ENCODE measurements at regions not wholly inside any gene's neighbourhood (a gene's known extent, or its start where the extent isn't known, plus 50 kb on each side); places are given as distances from the start of the nearest gene placed in this dataset.

DNA sequence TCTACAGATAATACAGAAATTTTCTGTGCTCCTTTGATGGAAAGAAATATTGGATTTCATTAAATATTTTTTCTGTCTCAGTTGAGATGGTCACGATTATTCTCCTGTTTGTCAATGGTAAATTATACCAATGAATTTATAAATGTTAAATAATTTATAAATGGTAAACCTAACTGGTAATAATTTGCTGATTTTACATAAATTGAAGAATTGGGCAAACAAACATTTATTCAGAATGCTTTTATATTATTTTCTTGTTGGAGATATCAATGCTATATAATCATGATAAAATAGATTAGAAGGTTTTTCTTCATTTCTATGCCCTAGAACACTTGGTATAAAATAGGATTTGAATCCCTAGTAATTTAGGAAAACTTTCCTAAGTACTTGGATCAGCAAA is 597.6 kb upstream of the IGFBP3 start:
- TF ChIP-seq FOXP2 (optimal IDR thresholded peaks at IDR 0.05; ENCODE audit: control extremely low read depth, extremely low read length, insufficient read depth) (no peak), EZH2 (IDR thresholded peaks at IDR 0.05) (no peak)

All from SK-N-MC (cell line).